GM13977 (cell line): ENCODE measurements at regions not wholly inside any gene's neighbourhood (a gene's known extent, or its start where the extent isn't known, plus 50 kb on each side); places are given as distances from the start of the nearest gene placed in this dataset.

Source experiments
- DNase-seq: peaks from one replicate; pipeline ENCODE4 v3.0.0; 2012; ENCODE audit warnings: low spot score
- in situ Hi-C: fragments of 300-500 bp; cut with MboI; formaldehyde crosslinking; loops from one replicate; pipeline ENCODE4 v1.12.0; 2022; ENCODE audit warnings: low sequenced_read_pairs, low pct_unique_long_range_greater_than_20kb, mixed read lengths, inconsistent platforms; ENCODE audit not compliant: unreplicated experiment
- TF ChIP-seq, protein P1 (sequence below): IDR thresholded peaks from 2 replicates; pipeline ENCODE4 v1.5.1; 2012; ENCODE audit warnings: mild to moderate bottlenecking, control low read depth; ENCODE audit not compliant: insufficient read depth; ENCODE audit errors: extremely low read depth, missing control alignments

GRCh38 chr7:86485827-86486226 is 157.9 kb upstream of the GRM3 start:
- TF ChIP-seq, protein P1, sequence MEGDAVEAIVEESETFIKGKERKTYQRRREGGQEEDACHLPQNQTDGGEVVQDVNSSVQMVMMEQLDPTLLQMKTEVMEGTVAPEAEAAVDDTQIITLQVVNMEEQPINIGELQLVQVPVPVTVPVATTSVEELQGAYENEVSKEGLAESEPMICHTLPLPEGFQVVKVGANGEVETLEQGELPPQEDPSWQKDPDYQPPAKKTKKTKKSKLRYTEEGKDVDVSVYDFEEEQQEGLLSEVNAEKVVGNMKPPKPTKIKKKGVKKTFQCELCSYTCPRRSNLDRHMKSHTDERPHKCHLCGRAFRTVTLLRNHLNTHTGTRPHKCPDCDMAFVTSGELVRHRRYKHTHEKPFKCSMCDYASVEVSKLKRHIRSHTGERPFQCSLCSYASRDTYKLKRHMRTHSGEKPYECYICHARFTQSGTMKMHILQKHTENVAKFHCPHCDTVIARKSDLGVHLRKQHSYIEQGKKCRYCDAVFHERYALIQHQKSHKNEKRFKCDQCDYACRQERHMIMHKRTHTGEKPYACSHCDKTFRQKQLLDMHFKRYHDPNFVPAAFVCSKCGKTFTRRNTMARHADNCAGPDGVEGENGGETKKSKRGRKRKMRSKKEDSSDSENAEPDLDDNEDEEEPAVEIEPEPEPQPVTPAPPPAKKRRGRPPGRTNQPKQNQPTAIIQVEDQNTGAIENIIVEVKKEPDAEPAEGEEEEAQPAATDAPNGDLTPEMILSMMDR: no peak
- in situ Hi-C loops: no loop called here
- peak; percentile 12 for DNase-seq

DNA sequence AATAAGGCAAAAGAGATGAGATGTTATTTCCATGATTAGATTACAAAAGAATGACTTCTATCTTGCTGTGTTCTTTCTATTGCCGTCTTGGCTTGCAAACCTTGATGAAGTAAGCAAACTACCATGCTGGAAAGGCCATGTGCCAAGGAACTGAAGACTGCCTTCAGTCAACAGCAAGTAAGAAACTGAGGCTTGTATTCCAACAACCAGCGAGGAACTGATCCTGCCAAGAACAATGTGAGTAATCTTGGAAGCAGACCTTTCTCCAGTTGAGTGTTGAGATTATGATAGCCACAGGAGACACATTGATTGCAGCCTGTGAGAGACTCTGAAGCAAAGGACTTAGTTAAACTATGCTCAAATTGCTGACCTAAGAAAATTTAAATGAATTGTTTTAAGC is 164.6 kb upstream of the GRM3 start:
- TF ChIP-seq, protein P1: no peak
- in situ Hi-C loops: loop anchor here (10.0 kb wide), 1 partner anchor 604 kb away; no protein-coding TSS in a partner anchor
- no peak for DNase-seq

GRCh38 chr7:86477343-86477935 is 166.3 kb upstream of the GRM3 start:
- TF ChIP-seq, protein P1: no peak
- no peak for DNase-seq
- in situ Hi-C loops: loop anchor here (10.0 kb wide), 1 partner anchor 603 kb away; no protein-coding TSS in a partner anchor

- TF ChIP-seq, protein P1: no peak
- DNase-seq: no peak
- in situ Hi-C loops: loop anchor here (10.0 kb wide), 1 partner anchor 596 kb away; no protein-coding TSS in a partner anchor
These were observed 172.9 kb upstream of the GRM3 start for GRCh38 chr7:86470763-86471162.

DNA sequence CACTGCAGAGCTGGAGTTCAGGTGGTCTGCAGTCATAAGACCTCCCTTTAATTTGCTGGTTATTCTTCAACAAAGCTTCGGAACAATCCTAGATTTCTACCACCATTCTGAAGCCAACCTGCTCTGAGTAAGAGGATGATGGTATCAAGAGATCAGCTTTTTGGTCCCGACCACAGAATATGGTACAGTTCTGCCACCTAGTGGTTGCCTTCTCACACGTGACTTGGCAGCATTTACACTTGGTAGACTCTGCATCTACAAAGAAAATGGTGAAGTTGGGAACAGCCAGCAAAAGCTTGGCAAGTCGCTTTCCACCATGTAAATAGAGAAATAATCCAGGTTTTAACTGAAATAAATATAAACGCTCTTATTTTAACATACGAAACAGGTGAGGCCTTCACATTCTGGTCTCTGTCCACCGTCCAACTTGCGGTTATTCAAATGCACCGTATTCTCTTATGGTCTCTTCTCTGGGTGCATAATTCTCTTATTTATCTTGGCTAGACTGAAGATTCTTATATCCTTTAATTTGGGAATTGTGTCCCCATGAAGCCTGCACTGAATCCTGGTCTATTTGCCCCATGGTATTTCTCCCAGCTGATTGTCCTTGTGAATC is 173.9 kb upstream of the GRM3 start:
- TF ChIP-seq, protein P1: peak; percentile 79
- in situ Hi-C loops: loop anchor here (10.0 kb wide), 1 partner anchor 595 kb away; no protein-coding TSS in a partner anchor
- DNase-seq: peak; percentile 37

DNA sequence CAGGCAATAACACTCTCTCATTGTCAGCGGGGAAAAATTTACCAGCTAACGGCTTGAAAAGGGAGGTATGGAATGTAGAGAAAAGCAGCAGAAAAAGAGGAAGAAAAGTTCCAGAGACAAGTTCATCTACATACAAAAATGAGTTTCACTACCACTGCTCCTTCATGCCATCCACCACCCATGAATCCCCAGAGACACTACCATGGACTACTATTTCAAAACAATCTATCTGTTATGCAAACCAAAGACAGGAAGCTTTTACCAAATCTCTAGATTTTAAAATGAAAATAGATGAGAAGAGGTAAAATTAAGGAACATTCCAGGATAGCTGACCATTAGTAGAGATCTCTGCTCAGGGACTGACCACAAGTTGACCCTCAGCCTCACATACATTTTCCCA is 189.0 kb upstream of the GRM3 start:
- in situ Hi-C loops: no loop called here
- TF ChIP-seq, protein P1: no peak
- no peak for DNase-seq
